ENCODE measurements at regions not wholly inside any gene's neighbourhood (a gene's known extent, or its start where the extent isn't known, plus 50 kb on each side); places are given as distances from the start of the nearest gene placed in this dataset.

- TF ChIP-seq CTCF (IDR thresholded peaks at IDR 0.05; ENCODE audit: extremely low read depth, missing control alignments): no peak
- DNase-seq (ENCODE audit: low spot score): no peak
These were observed 2556.0 kb downstream of the PCDH9 start for GRCh38 chr13:64674126-64674525.

GRCh38 chr13:64672751-64673150 is 2557.4 kb downstream of the PCDH9 start:
- TF ChIP-seq CTCF (IDR thresholded peaks at IDR 0.05; ENCODE audit: extremely low read depth, missing control alignments): no peak
- no peak for DNase-seq (ENCODE audit: low spot score)

- DNase-seq (ENCODE audit: low spot score): no peak
- no peak for TF ChIP-seq CTCF (IDR thresholded peaks at IDR 0.05; ENCODE audit: extremely low read depth, missing control alignments)
These were observed 2567.1 kb downstream of the PCDH9 start for GRCh38 chr13:64662887-64663593.

GRCh38 chr13:64648293-64648692 is 2581.8 kb downstream of the PCDH9 start:
- TF ChIP-seq CTCF (IDR thresholded peaks at IDR 0.05; ENCODE audit: extremely low read depth, missing control alignments): no peak
- DNase-seq (ENCODE audit: low spot score): no peak

- DNase-seq (ENCODE audit: low spot score): no peak
These were observed 2587.1 kb downstream of the PCDH9 start for GRCh38 chr13:64643066-64643465.

GRCh38 chr13:64640002-64640401 is 2590.1 kb downstream of the PCDH9 start:
- no peak for TF ChIP-seq CTCF (IDR thresholded peaks at IDR 0.05; ENCODE audit: extremely low read depth, missing control alignments)
- DNase-seq (ENCODE audit: low spot score): no peak

More at GRCh38 chr13:64643066-64643465, 2587.1 kb downstream of the PCDH9 start:
- TF ChIP-seq CTCF (IDR thresholded peaks at IDR 0.05; ENCODE audit: extremely low read depth, missing control alignments): no peak

GRCh38 chr13:64639206-64639605 is 2590.9 kb downstream of the PCDH9 start:
- TF ChIP-seq CTCF (IDR thresholded peaks at IDR 0.05; ENCODE audit: extremely low read depth, missing control alignments): no peak
- no peak for DNase-seq (ENCODE audit: low spot score)
